GM19328 (cell line): ENCODE measurements at regions not wholly inside any gene's neighbourhood (a gene's known extent, or its start where the extent isn't known, plus 50 kb on each side); places are given as distances from the start of the nearest gene placed in this dataset.
"Not testable (repeated sequence)": the region's sequence is repeated elsewhere in the genome, so short reads cannot be mapped to it uniquely, and the experiment has no call there.

Source experiments
- ATAC-seq: cut with Tn5 transposase; IDR thresholded peaks from one replicate; pipeline ENCODE4 v1.9.1; 2021; ENCODE audit warnings: mild to moderate bottlenecking, moderate library complexity; ENCODE audit not compliant: unreplicated experiment

DNA sequence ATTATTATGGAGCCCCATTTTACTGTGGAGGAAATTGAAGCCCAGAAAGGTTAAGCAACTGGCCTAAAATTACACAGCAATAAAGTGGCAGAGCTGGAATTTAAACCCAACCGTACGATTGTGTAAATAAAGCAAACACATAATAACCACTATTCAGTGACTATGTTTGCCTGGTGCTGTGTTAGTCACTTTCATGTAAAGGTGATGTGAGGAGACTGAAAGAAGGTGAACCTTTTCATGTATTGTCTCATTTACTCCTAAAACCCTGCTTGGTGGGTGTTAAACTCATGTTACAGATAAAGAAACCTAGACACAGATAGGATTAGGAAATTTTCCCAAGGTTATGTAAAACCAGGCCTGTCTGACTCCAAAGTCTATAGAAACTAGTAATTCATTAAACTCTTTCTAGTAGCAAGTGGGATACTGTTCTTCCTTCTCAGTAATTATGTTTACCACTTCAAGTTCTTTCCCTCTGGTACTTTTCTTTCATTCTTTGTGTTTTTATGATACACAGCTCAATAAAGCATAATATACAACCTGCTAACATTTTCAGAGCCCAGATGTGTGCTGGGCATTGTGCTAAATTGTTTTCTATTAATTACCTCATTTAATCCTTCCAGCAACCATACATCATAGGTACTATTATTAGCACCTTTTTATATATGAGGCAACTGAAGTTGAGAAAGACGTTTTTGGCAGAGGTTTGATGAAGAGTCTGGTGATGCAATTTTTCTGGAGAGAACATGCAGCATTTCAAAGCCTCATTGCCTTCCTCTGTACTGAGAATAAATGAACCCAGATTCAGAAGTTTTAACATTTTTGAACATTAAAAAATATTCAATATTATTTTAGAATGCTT, 202.7 kb downstream of the SPRY1 start:
- ATAC-seq = peak; percentile 8

DNA sequence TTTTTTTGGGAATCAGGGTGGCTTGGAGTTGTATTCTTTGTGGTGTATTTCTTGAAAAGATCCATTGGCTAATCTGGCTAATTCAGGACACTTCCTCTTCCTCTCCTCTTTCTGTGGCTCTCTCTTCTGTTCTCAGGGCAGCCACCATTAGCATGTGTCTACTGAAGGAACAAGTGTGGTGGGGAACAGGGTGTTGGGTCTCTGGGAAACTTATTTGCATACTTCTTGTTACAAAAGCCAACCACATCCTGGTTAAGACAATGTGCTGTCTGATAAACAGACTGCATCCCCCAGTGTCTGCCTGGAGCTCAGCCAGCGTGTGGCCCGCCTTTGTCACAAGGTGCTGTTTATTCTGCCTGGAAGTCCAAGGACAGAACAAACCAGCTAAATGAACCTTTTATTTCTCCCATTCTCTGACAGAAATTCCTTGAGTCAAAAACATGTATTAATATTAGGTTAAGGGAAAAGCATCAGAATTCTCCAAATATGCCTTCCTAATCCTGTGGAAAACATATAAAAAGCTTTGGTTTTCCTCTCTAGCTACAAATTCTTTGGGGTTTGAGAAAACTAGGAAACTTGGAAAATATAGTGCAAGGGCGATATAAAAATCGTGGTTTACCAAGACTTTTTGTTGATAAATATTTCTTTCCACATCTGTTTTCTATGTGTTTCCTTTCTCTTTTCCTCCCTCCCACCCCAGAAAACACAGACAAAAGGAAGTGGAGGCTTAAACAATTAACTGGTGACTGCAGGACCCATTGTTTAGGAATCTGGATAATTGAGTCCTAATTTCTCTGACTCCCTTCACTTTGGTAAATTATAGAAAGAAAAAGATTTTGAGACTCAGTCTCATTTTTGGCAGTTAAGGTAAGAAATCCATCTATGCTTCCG, 203.6 kb downstream of the SPRY1 start:
- peak; percentile 100 for ATAC-seq

DNA sequence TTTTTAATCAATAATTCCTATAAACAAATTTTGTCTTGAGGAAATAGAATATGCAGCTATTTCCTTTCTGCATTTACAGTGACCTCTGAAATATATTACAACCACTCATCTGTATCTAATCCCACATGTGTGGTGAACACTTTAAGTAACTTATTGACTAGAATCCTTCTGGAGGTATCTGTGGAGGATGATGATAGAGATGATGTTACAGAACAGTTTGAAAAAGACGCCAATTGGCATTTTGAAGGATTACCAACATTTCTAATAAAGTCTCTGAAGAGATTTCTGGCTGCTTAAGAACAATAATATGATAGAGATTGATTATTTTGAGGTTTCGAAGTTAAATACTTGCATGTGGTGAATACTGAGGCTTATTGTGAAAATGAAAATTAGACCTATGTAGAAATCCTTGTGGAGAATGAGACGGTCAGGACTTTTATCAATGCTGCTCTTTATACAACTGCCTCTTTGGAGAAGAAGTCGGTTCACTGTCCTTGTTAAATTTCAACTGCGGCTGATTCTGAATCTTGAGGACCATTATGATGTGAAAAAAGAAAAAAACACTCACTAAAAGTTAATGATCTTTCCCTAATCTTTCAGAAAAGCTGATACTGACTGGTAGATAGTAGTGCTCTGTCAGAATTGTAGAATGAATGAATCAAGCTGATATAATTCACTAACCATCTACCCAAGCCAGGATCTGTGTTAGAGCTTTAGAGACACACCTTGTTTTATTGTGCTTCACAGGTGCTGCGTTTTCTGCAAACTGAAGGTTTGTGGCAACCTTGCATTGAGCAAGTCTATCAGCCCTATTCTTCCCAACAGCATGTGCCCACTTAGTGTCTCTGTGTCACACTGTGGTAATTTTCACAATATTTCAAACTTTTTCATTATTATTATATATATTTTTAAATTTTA, 204.7 kb downstream of the SPRY1 start:
- ATAC-seq = no peak

GRCh38 chr4:123602007-123602406, 205.4 kb downstream of the SPRY1 start:
- no peak for ATAC-seq

DNA sequence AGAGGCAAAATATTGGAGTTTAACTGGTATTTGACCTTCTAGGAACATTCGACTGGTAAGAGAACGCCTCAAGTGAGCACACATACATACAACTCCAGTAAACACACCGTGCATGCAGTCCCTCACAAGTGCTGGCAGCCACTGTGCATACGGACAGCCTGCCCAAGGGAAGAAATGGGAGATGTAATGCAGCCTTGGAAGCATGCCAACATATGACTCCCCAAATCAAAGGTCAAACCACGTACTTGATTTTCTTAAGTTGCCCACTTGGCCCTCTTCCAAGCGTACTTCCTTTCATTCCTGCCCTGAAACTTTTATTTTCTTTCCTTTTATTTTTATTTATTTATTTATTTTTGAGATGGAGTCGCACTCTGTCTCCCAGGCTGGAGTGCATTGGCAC, 206.6 kb downstream of the SPRY1 start:
- no peak for ATAC-seq

DNA sequence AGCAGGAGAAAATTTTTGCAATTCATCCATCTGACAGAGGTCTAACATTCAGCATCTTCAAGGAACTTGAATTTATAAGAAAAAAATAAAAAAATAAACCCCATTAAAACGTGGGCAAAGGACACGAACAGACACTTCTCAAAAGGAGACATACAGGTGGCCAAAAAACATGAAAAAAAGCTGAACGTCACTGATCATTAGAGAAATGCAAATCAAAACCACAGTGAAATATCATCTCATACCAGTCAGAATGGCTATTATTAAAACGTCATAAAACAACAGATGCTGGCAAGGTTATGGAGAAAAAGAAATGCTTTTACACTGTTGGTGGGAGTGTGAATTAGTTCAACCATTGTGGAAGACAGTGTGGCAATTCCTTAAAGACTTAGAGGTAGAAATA, 209.2 kb downstream of the SPRY1 start:
- ATAC-seq = not testable (repeated sequence)

- ATAC-seq = no peak
Observed at GRCh38 chr4:123606336-123606735, 209.7 kb downstream of the SPRY1 start.

- ATAC-seq = no peak
Observed at GRCh38 chr4:123606946-123607542, 210.4 kb downstream of the SPRY1 start.

- no peak for ATAC-seq
Observed at GRCh38 chr4:123609829-123610228, 213.2 kb downstream of the SPRY1 start.

GRCh38 chr4:123613586-123614344, 217.2 kb downstream of the SPRY1 start:
- ATAC-seq = no peak

GRCh38 chr4:123615901-123616300, 219.3 kb downstream of the SPRY1 start:
- no peak for ATAC-seq

DNA sequence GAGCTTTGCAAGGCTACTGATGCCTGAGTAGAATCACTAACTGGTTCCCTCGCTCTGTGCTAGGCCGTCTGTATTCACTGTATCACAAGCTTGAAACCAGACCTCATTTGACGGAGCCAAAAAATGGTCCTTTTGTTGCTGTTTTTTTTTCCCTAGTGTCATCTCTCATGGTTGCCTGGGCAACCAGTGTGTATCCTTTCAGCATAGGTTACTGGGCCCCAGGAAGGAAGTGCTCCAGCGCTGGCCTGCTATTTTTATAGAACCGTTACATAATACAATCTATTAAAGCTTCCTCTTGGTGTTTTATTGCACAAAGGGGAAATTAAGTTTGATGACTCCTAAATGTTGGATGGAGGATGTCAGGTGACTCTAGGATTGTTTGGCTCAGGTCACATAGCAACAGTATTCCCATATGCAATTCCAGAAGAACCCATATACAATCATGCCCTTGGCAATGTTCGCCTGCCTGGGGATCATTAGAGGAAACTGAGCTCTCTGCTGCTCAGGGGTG, 220.4 kb downstream of the SPRY1 start:
- ATAC-seq = no peak

DNA sequence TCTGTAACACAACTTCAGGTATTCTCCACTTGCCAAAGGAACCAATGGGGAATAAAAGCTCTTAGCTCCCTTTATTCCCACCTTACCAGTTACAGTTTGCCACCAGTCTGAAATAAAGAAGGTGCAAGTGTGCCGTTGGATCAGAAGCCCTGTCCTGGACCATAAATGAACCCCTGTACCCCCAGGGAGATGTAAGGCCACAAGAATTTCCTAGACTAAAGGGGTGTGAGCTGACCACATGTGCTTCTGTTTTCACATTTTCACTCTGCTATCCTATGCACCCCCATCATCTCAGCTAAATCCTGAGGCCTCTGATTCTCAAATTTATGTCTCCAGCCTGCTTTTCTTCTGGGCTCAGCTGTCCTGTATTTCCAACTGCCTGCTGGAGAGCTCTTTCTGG, 221.2 kb downstream of the SPRY1 start:
- no peak for ATAC-seq

DNA sequence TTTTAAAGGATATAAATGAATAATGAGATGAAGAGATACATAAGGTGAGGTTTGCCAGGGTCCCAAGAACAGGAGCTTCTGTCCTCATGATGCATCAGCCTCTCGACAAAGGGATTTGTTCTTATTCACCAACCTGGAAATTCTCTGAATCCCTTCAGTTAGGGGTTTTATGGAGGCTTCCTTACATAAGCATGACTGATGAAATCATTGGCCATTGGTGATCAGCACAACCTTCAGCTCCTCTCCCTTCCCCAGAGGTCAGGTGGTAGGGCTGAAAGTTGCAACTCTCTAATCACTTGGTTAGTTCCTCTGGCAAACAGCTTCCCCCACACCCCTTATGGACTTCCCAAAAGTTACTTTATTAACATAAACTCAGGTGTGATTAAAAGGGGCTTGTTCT, 222.0 kb downstream of the SPRY1 start:
- ATAC-seq = no peak

DNA sequence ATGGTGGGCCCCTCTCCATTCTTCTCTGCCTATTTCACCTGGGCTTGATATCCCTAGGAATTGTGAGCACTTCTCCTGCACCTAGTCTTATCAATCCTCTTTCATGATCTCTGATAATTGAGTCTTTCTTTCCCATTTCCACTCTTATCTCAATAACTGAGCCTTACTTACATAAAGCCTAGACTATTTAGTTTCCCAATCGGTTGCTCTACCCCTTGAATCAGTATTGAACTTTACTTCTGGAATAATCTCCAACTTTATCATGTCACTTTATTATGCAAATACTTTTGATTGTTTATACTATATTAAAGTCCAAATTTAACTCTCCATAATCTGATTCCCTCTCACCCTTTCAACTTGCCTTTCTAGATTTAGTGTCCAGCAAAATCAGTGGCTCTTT, 222.7 kb downstream of the SPRY1 start:
- ATAC-seq = no peak

DNA sequence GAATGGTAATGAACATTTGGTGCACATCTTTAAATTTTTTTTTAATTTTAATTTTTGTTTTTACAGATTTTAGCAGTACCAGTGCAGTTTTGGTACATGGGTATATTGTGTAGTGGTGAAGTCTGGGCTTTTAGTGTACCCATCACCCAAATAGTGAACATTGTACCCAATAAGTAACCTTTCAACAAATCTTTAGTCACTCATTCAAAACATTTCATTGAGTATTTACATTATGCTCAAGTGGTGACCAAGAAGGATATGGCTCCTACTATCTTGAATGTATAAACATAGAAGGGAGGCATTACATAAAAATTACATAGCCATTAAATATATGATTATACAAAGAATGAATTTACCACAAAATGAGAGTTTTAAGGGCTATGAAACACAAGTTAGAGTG, 223.3 kb downstream of the SPRY1 start:
- no peak for ATAC-seq

GRCh38 chr4:123621072-123621705, 224.6 kb downstream of the SPRY1 start:
- ATAC-seq = no peak

DNA sequence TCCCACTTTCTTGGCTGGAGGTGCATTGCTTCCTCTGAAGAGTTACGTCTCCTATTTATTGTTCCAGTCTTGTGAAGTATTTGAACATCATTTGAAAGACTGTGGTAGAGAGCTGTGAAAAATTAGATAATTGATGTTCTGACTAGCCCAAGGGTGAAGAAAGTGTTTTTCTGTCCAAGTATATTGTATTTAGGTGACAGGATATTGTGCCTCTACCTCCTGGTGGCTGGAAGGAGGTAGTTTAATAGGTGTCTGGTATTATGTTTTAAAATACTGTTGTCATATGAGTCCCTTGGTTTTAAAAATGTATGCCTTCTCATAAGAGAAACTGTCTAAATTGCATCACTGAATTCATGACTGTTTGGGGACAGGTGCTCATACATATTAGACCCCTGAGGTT, 226.0 kb downstream of the SPRY1 start:
- ATAC-seq = no peak

DNA sequence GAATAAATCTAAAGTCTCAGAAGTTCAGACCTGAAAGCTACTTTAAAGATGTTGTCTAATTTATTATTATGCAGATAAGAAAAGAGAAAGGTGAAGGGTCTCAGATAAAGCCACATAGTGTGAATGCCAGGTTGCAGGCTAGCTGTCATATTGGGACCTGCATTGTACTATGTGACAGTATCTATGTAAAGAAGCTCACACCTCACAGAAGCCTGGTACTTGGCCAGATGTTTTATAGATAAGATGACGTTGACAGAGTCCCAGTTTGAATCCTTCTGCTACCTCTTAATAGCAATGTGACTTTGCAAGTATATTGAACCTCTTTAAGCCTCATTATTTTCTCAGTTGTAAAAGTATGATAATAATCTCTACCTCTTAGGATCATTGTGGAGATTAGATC, 227.0 kb downstream of the SPRY1 start:
- ATAC-seq = no peak
